Parathyroid adenoma (tissue), 2 donors: ENCODE measurements at regions not wholly inside any gene's neighbourhood (a gene's known extent, or its start where the extent isn't known, plus 50 kb on each side); places are given as distances from the start of the nearest gene placed in this dataset.
A peak's percentile ranks its signal among the peaks of the same experiment; 100 is the strongest.

Experiments used
- H2AFZ ChIP-seq: fragments of 300-600 bp; sonication (generic); one replicate; pipeline ENCODE4 v1.7.0; 2017; ENCODE audit warnings: antibody characterized with exemption, mild to moderate bottlenecking
- H3K27ac ChIP-seq: fragments of 300-600 bp; sonication (generic); one replicate; pipeline ENCODE4 v1.7.0; 2017
- H3K27me3 ChIP-seq: fragments of 300-600 bp; sonication (generic); one replicate; pipeline ENCODE4 v1.7.0; 2017; ENCODE audit warnings: low read length; ENCODE audit not compliant: control insufficient read depth, insufficient read depth
- H3K36me3 ChIP-seq: fragments of 300-600 bp; sonication (generic); one replicate; pipeline ENCODE4 v1.7.0; 2017; ENCODE audit warnings: low read length; ENCODE audit not compliant: control insufficient read depth, insufficient read depth
- H3K4me1 ChIP-seq: fragments of 300-600 bp; sonication (generic); one replicate; pipeline ENCODE4 v1.7.0; 2017; ENCODE audit warnings: control low read depth
- H3K4me2 ChIP-seq: fragments of 300-600 bp; sonication (generic); one replicate; pipeline ENCODE4 v1.7.0; 2017; ENCODE audit warnings: low read length
- H3K4me3 ChIP-seq: fragments of 300-600 bp; sonication (generic); one replicate; pipeline ENCODE4 v1.7.0; 2017; ENCODE audit warnings: low read depth, low read length
- H3K79me2 ChIP-seq: fragments of 300-600 bp; sonication (generic); one replicate; pipeline ENCODE4 v1.7.0; 2017; ENCODE audit warnings: control low read depth
- H3K9ac ChIP-seq: fragments of 300-600 bp; sonication (generic); one replicate; pipeline ENCODE4 v1.7.0; 2017; ENCODE audit warnings: mild to moderate bottlenecking
- H3K9me3 ChIP-seq: fragments of 300-600 bp; sonication (generic); one replicate; pipeline ENCODE4 v1.7.0; 2017; ENCODE audit warnings: low read length; ENCODE audit not compliant: control insufficient read depth
- CTCF ChIP-seq: fragments of 300-600 bp; sonication (generic); IDR thresholded peaks from one replicate; pipeline ENCODE4 v1.7.0; 2017; ENCODE audit warnings: antibody characterized with exemption, mild to moderate bottlenecking
- donor health status: primary hyperparathyroidism.

- H3K36me3 ChIP-seq: no peaks in the 10 kb centered on the region
- H2AFZ ChIP-seq: peak overlapping the region; percentile 3
- H3K9ac ChIP-seq: no peak overlapping the region
- no peak for TF ChIP-seq CTCF
- H3K4me3 ChIP-seq: no peak overlapping the region
- H3K4me1 ChIP-seq: peaks cover 2% of the 10 kb centered on the region
- no peaks in the 10 kb centered on the region for H3K79me2 ChIP-seq
- H3K9me3 ChIP-seq: no peaks in the 10 kb centered on the region
- peak overlapping the region; percentile 66 for H3K27ac ChIP-seq
- H3K27me3 ChIP-seq: no peaks in the 10 kb centered on the region
- H3K4me2 ChIP-seq: no peak overlapping the region
These were observed 390.4 kb downstream of the TLE4 start for GRCh38 chr9:79962150-79962549.

GRCh38 chr9:79955300-79955699 lies 383.5 kb downstream of the TLE4 start:
- H3K4me1 ChIP-seq: no peaks in the 10 kb centered on the region
- H3K9me3 ChIP-seq: no peaks in the 10 kb centered on the region
- H3K79me2 ChIP-seq: no peaks in the 10 kb centered on the region
- no peaks in the 10 kb centered on the region for H3K36me3 ChIP-seq
- H3K27me3 ChIP-seq: no peaks in the 10 kb centered on the region
- no peak for TF ChIP-seq CTCF
- no peak overlapping the region for H2AFZ ChIP-seq
- no peak overlapping the region for H3K9ac ChIP-seq
- no peak overlapping the region for H3K27ac ChIP-seq
- no peak overlapping the region for H3K4me3 ChIP-seq
- H3K4me2 ChIP-seq: no peak overlapping the region

GRCh38 chr9:79953908-79954307 lies 382.1 kb downstream of the TLE4 start:
- no peaks in the 10 kb centered on the region for H3K79me2 ChIP-seq
- H3K4me3 ChIP-seq: no peak overlapping the region
- no peak overlapping the region for H3K9ac ChIP-seq
- no peak overlapping the region for H2AFZ ChIP-seq
- H3K36me3 ChIP-seq: no peaks in the 10 kb centered on the region
- TF ChIP-seq CTCF: no peak
- no peaks in the 10 kb centered on the region for H3K4me1 ChIP-seq
- no peaks in the 10 kb centered on the region for H3K9me3 ChIP-seq
- H3K27me3 ChIP-seq: no peaks in the 10 kb centered on the region
- H3K27ac ChIP-seq: no peak overlapping the region
- no peak overlapping the region for H3K4me2 ChIP-seq

GRCh38 chr9:79952401-79952800 lies 380.6 kb downstream of the TLE4 start:
- no peak overlapping the region for H3K4me2 ChIP-seq
- no peak overlapping the region for H3K4me3 ChIP-seq
- no peaks in the 10 kb centered on the region for H3K4me1 ChIP-seq
- no peaks in the 10 kb centered on the region for H3K36me3 ChIP-seq
- no peak overlapping the region for H3K9ac ChIP-seq
- H3K9me3 ChIP-seq: no peaks in the 10 kb centered on the region
- no peaks in the 10 kb centered on the region for H3K27me3 ChIP-seq
- no peak overlapping the region for H2AFZ ChIP-seq
- H3K79me2 ChIP-seq: no peaks in the 10 kb centered on the region
- no peak overlapping the region for H3K27ac ChIP-seq
- TF ChIP-seq CTCF: no peak

GRCh38 chr9:79946712-79947111 lies 374.9 kb downstream of the TLE4 start:
- no peaks in the 10 kb centered on the region for H3K36me3 ChIP-seq
- H2AFZ ChIP-seq: no peak overlapping the region
- H3K4me1 ChIP-seq: no peaks in the 10 kb centered on the region
- H3K27ac ChIP-seq: no peak overlapping the region
- no peak overlapping the region for H3K4me3 ChIP-seq
- H3K27me3 ChIP-seq: no peaks in the 10 kb centered on the region
- no peak for TF ChIP-seq CTCF
- H3K4me2 ChIP-seq: no peak overlapping the region
- no peaks in the 10 kb centered on the region for H3K9me3 ChIP-seq
- H3K9ac ChIP-seq: no peak overlapping the region
- H3K79me2 ChIP-seq: no peaks in the 10 kb centered on the region
